ENCODE measurements at regions not wholly inside any gene's neighbourhood (a gene's known extent, or its start where the extent isn't known, plus 50 kb on each side); places are given as distances from the start of the nearest gene placed in this dataset.
A peak's percentile ranks its signal among the peaks of the same experiment; 100 is the strongest.

GRCh38 chr13:31881495-31881882, 142.2 kb downstream of the RXFP2 start:
- H3K27ac ChIP-seq: no peak overlapping the region
- H3K4me3 ChIP-seq: no peak overlapping the region
- H3K9me3 ChIP-seq (replicated peaks): no peaks in the 10 kb centered on the region
- no peaks in the 10 kb centered on the region for H3K36me3 ChIP-seq
- H3K27me3 ChIP-seq (replicated peaks): no peaks in the 10 kb centered on the region
- H3K4me1 ChIP-seq (replicated peaks): no peaks in the 10 kb centered on the region
- DNase-seq (ENCODE audit: low read depth in 1 of 2, low spot score in 2 of 2): no peak

GRCh38 chr13:31882794-31883193, 143.5 kb downstream of the RXFP2 start:
- no peaks in the 10 kb centered on the region for H3K36me3 ChIP-seq
- no peaks in the 10 kb centered on the region for H3K4me1 ChIP-seq (replicated peaks)
- no peak for DNase-seq (ENCODE audit: low read depth in 1 of 2, low spot score in 2 of 2)
- no peak overlapping the region for H3K4me3 ChIP-seq
- no peaks in the 10 kb centered on the region for H3K27me3 ChIP-seq (replicated peaks)
- H3K9me3 ChIP-seq (replicated peaks): no peaks in the 10 kb centered on the region
- no peak overlapping the region for H3K27ac ChIP-seq

GRCh38 chr13:31884556-31884955, 145.2 kb downstream of the RXFP2 start:
- no peak for DNase-seq (ENCODE audit: low read depth in 1 of 2, low spot score in 2 of 2)
- Histone ChIP-seq H3K4me3 (no peak overlapping the region), H3K9me3 (replicated peaks) (no peaks in the 10 kb centered on the region), H3K36me3 (no peaks in the 10 kb centered on the region), H3K4me1 (replicated peaks) (no peaks in the 10 kb centered on the region), H3K27ac (no peak overlapping the region), H3K27me3 (replicated peaks) (no peaks in the 10 kb centered on the region)

GRCh38 chr13:31885994-31886393, 145.6 kb upstream of the FRY start:
- Histone ChIP-seq H3K4me1 (replicated peaks) (no peaks in the 10 kb centered on the region), H3K9me3 (replicated peaks) (no peaks in the 10 kb centered on the region)

GRCh38 chr13:31887286-31887685, 144.3 kb upstream of the FRY start:
- Histone ChIP-seq H3K4me1 (replicated peaks) (no peaks in the 10 kb centered on the region), H3K27ac (no peak overlapping the region), H3K4me3 (no peak overlapping the region), H3K27me3 (replicated peaks) (no peaks in the 10 kb centered on the region), H3K36me3 (no peaks in the 10 kb centered on the region), H3K9me3 (replicated peaks) (no peaks in the 10 kb centered on the region)
- DNase-seq (ENCODE audit: low read depth in 1 of 2, low spot score in 2 of 2): no peak

More at GRCh38 chr13:31885994-31886393, 145.6 kb upstream of the FRY start:
- Histone ChIP-seq H3K4me3 (no peak overlapping the region), H3K27me3 (replicated peaks) (no peaks in the 10 kb centered on the region), H3K27ac (no peak overlapping the region), H3K36me3 (no peaks in the 10 kb centered on the region)
- no peak for DNase-seq (ENCODE audit: low read depth in 1 of 2, low spot score in 2 of 2)

GRCh38 chr13:31890946-31891345, 140.6 kb upstream of the FRY start:
- H3K9me3 ChIP-seq (replicated peaks): no peaks in the 10 kb centered on the region
- no peaks in the 10 kb centered on the region for H3K36me3 ChIP-seq
- no peak overlapping the region for H3K4me3 ChIP-seq
- no peaks in the 10 kb centered on the region for H3K27me3 ChIP-seq (replicated peaks)
- no peak for DNase-seq (ENCODE audit: low read depth in 1 of 2, low spot score in 2 of 2)
- H3K27ac ChIP-seq: no peak overlapping the region
- H3K4me1 ChIP-seq (replicated peaks): no peaks in the 10 kb centered on the region

- DNase-seq (ENCODE audit: low read depth in 1 of 2, low spot score in 2 of 2): no peak
- Histone ChIP-seq H3K4me1 (replicated peaks) (no peaks in the 10 kb centered on the region), H3K36me3 (no peaks in the 10 kb centered on the region), H3K27me3 (replicated peaks) (no peaks in the 10 kb centered on the region), H3K27ac (no peak overlapping the region), H3K9me3 (replicated peaks) (no peaks in the 10 kb centered on the region), H3K4me3 (no peak overlapping the region)
Measured at GRCh38 chr13:31891472-31891871, 140.1 kb upstream of the FRY start.

- Histone ChIP-seq H3K9me3 (replicated peaks) (no peaks in the 10 kb centered on the region), H3K4me1 (replicated peaks) (no peaks in the 10 kb centered on the region), H3K36me3 (no peaks in the 10 kb centered on the region), H3K4me3 (no peak overlapping the region), H3K27ac (no peak overlapping the region), H3K27me3 (replicated peaks) (no peaks in the 10 kb centered on the region)
- DNase-seq (ENCODE audit: low read depth in 1 of 2, low spot score in 2 of 2): no peak
Measured at GRCh38 chr13:31894931-31895330, 136.6 kb upstream of the FRY start.

GRCh38 chr13:31895691-31896090, 135.9 kb upstream of the FRY start:
- no peak for DNase-seq (ENCODE audit: low read depth in 1 of 2, low spot score in 2 of 2)
- Histone ChIP-seq H3K4me3 (no peak overlapping the region), H3K9me3 (replicated peaks) (no peaks in the 10 kb centered on the region), H3K27me3 (replicated peaks) (no peaks in the 10 kb centered on the region), H3K36me3 (no peaks in the 10 kb centered on the region), H3K4me1 (replicated peaks) (no peaks in the 10 kb centered on the region), H3K27ac (no peak overlapping the region)

GRCh38 chr13:31896427-31896826, 135.1 kb upstream of the FRY start:
- Histone ChIP-seq H3K27me3 (replicated peaks) (no peaks in the 10 kb centered on the region), H3K4me3 (no peak overlapping the region), H3K4me1 (replicated peaks) (no peaks in the 10 kb centered on the region), H3K36me3 (no peaks in the 10 kb centered on the region), H3K27ac (no peak overlapping the region), H3K9me3 (replicated peaks) (no peaks in the 10 kb centered on the region)
- DNase-seq (ENCODE audit: low read depth in 1 of 2, low spot score in 2 of 2): peak in 1 of 2 experiments; percentile 1

GRCh38 chr13:31898378-31899071, 133.0 kb upstream of the FRY start:
- Histone ChIP-seq H3K4me3 (no peak overlapping the region), H3K9me3 (replicated peaks) (no peaks in the 10 kb centered on the region), H3K4me1 (replicated peaks) (no peaks in the 10 kb centered on the region), H3K27ac (no peak overlapping the region), H3K36me3 (no peaks in the 10 kb centered on the region), H3K27me3 (replicated peaks) (no peaks in the 10 kb centered on the region)
- no peak for DNase-seq (ENCODE audit: low read depth in 1 of 2, low spot score in 2 of 2)

GRCh38 chr13:31901985-31902384, 129.6 kb upstream of the FRY start:
- DNase-seq (ENCODE audit: low read depth in 1 of 2, low spot score in 2 of 2): no peak
- Histone ChIP-seq H3K27me3 (replicated peaks) (no peaks in the 10 kb centered on the region), H3K36me3 (no peaks in the 10 kb centered on the region), H3K4me3 (no peak overlapping the region), H3K27ac (no peak overlapping the region), H3K9me3 (replicated peaks) (no peaks in the 10 kb centered on the region), H3K4me1 (replicated peaks) (no peaks in the 10 kb centered on the region)

GRCh38 chr13:31903111-31903815, 128.3 kb upstream of the FRY start:
- Histone ChIP-seq H3K4me3 (no peak overlapping the region), H3K9me3 (replicated peaks) (no peaks in the 10 kb centered on the region), H3K27me3 (replicated peaks) (no peaks in the 10 kb centered on the region), H3K27ac (no peak overlapping the region), H3K4me1 (replicated peaks) (no peaks in the 10 kb centered on the region), H3K36me3 (no peaks in the 10 kb centered on the region)
- DNase-seq (ENCODE audit: low read depth in 1 of 2, low spot score in 2 of 2): no peak

- no peaks in the 10 kb centered on the region for H3K9me3 ChIP-seq (replicated peaks)
- no peaks in the 10 kb centered on the region for H3K36me3 ChIP-seq
- no peak overlapping the region for H3K27ac ChIP-seq
- no peaks in the 10 kb centered on the region for H3K27me3 ChIP-seq (replicated peaks)
- H3K4me3 ChIP-seq: no peak overlapping the region
- no peaks in the 10 kb centered on the region for H3K4me1 ChIP-seq (replicated peaks)
- DNase-seq (ENCODE audit: low read depth in 1 of 2, low spot score in 2 of 2): no peak
Measured at GRCh38 chr13:31904941-31905824, 126.4 kb upstream of the FRY start.

Measured in SJSA1 (cell line).